UCSD-AML1 (cell line): ENCODE measurements at regions not wholly inside any gene's neighbourhood (a gene's known extent, or its start where the extent isn't known, plus 50 kb on each side); places are given as distances from the start of the nearest gene placed in this dataset.
"Not testable (repeated sequence)": the region's sequence is repeated elsewhere in the genome, so short reads cannot be mapped to it uniquely, and the experiment has no call there.

Experiments used
- DNase-seq: peaks from one replicate; lab custom pipeline; 2025; ENCODE audit not compliant: unreplicated experiment; lab: John Stamatoyannopoulos, UW

DNA sequence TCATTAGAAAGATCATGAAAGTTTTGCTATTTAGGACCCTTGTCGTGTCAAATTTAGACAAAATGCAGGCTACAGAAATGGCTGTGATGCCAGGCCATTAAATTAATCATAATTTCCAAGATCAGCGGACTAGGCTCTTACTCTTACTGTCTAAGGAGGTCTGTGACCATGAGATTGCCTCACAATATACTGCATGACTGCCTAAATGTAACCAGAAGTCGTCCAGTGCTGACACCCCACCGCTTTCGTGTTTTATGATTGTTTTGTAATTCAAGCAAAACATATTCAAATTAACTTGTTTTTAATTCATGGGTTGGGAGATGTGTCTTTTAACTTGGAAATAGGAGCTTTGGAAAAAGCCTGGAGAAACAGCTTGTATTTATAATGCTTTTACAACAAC lies 947.5 kb downstream of the BRINP3 start:
- DNase-seq: no peak

DNA sequence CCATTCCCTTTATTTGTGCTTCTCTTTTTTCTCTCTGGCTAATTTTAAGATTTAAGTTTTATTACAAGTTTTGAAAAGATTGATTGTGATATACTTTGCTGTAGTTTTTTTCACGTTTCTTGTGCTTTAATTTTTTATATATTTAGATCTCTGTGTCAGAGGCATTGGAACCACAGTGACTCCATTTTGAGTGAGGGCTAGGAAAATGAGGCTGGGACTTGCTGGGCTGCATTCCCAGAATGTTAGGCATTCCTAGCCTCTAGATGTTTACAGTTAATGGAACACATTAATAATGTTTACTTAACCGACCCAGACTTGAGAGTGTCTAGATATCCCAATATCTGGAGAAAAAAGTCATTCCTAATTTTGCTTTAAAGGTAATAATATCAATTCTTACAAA lies 939.4 kb downstream of the BRINP3 start:
- DNase-seq: no peak

DNA sequence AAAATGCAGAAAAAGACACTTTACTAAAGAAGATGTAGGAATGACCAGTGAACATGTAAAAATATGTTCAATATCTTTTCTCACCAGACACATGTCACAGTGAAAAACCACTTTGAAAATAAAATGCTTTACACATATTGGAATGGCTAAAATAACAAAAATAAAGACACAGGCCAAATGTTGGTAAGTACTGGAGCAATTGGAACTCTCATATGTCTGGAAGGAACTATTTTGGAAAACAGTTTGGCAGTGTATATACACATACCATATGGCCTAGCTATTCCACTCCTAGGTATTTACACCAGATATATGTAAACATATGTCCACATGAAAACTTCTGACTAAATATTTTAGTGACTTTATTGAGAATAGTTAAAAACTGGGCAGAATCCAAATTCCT lies 927.2 kb downstream of the BRINP3 start:
- no peak for DNase-seq

DNA sequence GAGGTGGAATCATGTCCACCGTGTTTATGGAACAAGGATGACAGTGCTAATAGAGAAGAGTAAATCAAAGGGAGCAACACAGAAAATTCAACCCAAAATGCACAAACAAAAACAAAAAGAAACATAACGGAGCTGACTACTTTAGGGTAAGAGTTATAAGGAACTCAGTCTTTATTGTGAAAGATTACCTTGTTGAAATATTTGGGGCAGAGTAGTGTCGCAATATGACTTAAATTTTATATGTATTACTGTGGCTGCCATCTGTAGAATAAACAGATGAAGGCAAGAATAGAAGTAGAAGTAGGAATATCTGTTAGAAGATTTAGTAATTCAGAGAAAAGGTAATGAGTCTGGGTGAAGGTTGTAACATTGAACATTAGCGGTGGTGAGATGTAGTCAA lies 913.9 kb downstream of the BRINP3 start:
- DNase-seq: no peak

DNA sequence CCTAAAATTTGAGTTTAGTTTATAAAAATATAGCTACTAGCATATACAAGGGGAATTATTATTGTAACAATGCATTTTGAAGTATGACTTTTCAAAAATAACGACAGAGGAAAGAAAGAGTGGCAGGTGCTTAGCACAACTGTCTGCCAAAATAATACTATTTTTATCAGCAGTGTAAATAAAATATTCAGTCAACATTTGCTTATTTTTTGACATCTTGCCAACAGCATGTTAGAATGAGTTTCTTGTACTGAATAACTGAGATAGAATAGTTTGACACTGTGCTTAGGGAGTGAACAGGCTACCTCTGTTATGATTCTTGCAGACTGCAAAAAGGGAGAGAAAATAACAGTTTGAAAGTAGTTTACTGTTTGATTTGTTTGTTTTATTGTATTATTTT lies 909.8 kb downstream of the BRINP3 start:
- DNase-seq: no peak

DNA sequence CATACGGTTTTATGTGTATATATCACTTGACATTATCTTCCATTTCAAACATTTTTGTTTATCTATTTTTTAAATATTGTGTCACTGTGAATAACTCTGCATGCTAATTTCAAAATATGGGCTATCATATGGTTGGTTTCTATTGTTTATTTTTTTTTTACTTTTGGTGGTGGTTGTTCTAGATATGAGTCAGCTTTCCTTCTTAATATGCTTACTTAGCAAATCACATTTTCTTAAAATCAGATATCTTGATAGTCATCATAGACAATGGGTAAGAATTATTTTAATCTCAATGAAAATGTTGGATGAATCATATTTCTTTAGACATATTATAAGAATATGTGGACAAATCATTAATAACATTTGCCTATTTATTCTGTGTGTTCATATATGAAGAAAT lies 881.5 kb downstream of the BRINP3 start:
- DNase-seq: no peak

DNA sequence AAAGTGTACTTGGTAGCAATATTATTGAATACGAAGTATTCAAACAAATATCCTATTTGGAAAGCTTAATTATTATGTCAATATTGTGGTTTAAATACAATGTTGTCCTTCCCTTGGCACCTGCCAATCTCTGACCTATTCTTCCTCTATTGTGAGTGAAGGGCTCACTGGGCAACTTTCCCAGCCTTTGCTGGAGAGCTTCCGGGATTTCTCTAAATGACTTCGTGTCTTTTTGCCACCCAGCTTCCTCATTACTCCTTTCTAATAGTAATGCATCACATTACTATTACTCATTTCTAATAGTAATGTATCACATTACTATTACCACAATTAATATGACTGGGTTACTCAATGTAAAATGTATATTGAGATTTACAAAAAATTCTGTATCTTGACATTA lies 880.6 kb downstream of the BRINP3 start:
- no peak for DNase-seq

DNA sequence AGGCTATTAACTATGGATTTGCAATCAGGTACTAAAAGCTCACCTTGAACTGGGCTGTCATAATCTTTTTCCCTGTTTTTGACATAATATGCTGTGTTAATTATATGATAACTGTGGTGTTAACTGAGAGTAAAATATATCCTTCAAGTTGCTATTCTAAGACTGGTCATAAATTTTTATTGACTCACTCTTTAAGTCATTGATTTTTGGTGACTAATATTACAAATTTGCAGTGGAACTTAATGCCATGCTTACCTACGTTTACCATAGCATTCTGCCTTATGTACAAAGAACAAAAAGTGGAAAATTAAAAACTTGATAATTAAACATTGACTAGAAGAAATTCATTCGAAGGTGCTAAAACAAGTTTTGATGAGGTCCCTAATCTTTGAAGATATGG lies 872.4 kb downstream of the BRINP3 start:
- no peak for DNase-seq

DNA sequence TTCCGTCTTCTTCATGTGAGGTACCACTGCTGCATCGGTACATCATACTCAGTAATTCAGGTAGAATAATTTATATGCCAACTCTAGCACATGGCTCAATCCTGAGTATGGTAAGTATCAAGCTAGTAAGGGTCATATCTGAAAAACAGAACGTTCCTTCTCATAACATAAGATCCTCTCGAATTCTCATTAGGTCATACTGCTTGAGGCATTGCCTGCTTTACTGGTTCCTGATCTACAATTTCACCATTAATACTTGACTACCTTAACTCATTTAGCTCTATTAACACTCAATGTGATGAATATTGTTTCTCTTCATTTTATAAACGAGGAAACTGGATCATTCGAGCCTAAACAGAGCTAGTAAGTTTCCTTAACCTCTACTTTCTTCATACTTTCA lies 871.6 kb downstream of the BRINP3 start:
- DNase-seq: no peak

DNA sequence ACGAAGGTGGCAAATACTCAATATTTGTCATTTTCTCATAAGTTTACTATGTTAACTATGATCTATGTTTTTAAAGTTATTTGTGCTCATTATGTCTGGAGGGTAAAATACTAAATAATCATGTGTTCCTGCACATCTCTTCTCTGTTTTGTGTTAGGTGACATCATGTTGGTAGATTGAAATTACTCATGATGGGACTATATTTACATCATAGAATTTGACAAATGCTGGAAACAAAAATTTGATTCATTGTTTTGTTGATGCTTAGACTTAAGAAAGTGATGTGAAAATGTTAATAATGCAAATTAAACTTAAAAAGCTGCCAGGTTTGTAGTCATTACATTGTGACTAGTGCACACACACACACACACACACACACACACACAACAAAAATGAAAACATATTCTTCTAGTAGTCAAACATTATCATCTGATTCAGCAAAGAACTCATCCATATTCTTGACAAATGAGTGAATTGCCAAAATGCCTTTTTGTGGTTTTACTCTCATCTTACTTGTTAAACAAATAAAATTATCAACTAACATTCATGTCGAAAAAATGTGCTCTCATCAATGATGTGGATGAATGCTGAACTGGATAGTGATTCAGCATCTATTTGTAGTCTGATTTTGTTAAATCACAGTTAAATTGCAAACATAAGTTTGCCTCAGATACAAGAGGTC lies 870.7 kb downstream of the BRINP3 start:
- DNase-seq: no peak

DNA sequence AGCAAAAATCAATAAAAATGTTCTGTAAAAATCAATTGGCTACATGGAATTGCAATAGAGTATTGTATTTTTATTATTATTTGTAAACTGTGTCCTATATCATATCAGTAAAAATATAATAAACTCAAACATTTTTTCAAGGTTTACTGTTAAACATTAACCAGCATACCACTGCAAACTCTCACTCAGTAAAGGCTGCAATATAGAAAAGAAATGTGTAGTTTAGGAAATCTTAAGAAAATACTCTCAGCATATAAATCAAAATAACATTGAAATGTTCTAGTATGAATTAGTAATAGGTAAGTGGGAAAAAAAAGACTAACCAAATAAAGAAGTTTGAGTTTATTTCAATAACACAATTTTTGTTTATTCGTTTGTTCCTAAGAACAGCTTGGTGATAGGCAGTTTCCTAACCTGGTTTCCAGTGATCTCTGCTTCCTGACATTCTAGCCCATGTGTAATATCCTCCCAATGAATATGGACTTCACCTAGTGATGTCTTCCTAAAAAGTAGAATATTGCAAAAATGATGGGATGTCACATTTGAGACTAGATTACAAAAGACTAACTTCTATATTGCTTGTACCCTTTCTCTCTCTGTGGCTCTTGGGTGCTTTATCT lies 870.1 kb downstream of the BRINP3 start:
- no peak for DNase-seq

DNA sequence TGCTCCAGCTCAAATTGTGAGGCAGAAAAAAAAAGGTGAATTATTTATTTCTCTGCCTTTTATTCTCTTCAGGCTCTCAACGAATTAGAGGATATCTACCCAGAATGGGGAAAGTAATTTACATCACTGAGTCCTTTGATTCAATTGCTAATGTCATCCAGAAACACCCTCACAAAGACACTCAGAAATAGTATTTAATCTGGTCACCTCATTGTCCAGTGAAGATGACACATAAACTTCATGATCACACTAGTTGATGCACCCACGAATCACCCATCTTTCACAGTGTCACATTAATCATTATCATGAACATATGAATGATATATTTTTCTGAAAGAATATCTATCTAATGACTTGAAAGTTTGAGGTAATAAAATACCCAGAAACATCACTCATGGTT lies 868.5 kb downstream of the BRINP3 start:
- no peak for DNase-seq

DNA sequence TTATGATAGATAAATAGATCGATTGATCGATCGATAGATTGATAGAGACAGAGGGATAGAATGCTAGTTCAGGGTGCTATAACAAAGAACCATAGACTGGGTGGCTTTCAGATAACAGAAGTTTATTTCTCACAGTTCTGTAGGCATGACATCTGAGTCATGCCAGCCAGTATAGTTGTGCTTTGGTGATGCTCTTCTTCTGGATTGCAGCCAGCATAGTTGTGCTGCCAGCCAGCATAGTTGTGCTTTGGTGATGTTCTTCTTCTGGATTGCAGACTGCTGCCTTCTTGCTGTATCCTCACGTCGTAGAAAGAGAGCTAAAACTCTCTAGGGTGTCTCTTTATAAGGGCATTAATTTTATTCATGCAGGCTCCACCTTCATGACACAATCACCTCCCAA lies 860.8 kb downstream of the BRINP3 start:
- no peak for DNase-seq

DNA sequence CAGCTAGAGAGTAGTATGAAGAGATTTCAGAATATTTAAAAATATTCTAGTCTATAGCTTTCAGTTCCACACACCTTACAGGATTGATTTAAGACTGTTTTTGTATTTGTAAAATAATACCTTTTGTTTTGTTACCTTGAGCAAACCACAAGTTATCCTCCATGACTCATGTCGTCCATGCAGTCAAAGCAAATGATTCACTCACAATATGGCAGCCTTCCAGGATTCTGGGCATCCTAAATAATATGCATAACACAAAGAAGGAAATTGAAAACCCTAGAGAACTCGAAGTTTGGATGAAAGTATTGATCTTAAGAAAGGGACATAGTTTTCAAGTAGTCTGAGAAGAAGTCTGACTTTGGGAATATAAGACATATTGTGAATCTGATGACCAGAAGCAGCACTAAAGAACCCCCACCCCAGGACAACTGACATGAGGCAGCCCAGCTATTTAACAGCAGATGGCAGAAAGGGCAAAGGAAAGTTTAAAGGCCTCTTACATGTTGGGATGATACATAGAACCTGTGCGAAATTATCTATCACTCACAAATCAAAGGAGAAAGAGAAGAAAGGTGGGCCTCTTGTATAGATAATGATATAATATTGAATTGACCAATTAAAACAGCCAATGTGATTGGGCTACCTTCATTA lies 857.9 kb downstream of the BRINP3 start:
- DNase-seq: no peak

DNA sequence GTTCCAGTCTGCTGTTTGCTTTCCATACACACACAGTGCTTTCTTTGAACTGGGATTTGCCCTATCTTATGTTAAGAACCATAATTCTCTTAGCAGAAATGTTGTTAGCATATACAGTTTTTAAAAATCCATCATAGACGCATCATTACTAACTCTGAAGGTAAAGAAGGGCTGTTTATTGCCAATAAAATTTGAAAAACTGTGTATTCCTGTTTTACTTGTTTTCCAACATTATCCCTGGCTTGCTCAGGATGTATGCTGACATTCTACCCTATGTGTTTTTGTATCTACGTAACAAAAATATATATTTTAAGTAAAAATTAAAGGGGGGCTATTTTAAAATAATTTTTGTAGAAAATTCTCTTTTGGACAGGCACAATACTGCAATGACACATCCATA lies 857.2 kb downstream of the BRINP3 start:
- no peak for DNase-seq

DNA sequence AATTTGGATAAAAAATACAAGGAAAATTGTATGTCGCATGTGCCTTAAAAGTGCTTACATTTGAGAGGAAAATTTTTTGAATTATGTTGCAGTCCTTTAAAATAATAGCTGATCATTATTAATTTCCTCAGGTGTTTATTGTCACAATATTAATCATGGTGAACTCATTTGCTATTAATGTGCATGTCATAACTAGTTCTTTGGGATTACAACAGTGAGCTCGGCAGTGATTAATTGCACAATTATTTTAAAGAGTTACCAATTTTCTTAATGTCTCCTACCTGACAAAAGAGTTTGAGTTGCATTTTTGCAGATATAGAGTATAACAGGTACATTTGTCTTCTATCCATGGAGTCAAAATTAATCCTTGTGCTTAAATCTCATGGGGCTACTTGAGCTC lies 854.3 kb downstream of the BRINP3 start:
- DNase-seq: no peak

DNA sequence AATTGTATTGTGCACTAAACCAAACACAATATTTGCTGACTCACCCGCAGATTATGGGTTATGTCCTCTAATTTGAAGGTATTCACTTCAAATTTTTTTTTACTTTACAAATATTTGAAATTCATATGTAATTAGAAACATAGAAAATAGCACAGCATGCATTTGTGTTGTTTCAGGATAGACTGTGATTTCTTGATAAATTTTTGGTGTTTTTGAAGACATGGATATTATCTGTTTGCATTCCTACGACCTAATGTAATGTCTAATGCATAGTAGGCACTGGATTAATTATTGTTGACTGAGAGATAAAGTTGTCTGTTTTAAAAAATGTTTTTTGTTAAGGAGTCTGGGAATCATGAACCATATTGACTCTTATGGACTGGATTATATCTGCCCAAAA lies 850.2 kb downstream of the BRINP3 start:
- DNase-seq: no peak

DNA sequence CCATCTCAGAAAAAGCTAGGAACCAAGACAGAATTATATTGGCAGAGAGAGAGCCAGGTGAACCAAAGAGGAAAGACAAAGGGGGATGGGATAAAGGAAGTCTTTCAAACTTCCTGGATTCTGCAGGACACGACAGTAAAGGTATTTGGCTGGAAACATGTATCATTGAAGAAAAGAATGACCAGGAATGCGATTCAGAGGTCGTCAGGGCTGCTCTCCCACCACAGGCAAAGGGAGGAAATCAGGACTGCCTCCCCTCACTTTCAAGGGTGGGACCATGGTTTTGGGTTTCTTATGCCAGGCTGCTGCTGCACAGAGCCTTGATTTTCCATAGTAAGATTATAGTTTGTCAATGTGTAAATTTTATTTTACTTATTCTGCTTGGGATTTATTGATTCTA lies 848.8 kb downstream of the BRINP3 start:
- DNase-seq: no peak

DNA sequence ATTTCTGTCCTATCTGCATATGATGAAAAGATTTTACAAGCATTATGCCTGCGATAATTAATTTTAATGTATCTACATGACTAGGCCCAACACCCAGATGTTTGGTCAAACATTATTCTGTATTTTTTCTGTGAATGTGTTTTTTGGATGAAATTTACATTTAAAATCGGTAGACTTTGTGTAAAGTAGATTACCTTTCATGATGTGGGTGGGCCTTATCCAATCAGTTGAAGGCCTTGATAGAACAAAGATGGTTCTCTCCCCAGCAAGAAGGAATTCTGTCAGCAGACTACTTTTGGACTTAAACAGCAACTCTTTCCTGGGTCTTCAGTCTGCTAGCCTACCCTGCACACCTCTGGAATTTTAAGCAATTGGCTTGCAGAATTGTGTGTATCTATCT lies 844.0 kb downstream of the BRINP3 start:
- DNase-seq: no peak

DNA sequence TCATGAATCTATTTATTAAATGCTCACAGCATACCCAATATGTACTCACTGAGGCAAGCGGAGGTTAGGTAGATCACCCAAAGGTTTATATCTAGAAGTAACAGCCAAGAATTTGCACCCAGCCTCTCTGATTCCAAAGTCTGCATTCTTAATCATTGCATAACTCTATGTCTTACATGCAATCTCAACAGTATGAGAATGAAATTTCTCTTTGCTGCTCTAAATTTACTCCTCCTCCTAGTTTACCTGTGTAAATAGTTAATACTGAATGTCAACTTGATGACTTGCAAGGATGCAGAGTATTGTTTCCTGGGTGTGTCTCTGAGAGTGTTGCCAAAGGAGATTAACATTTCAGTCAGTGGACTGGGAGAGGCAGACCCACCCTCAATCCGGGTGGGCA lies 840.6 kb downstream of the BRINP3 start:
- DNase-seq: no peak

DNA sequence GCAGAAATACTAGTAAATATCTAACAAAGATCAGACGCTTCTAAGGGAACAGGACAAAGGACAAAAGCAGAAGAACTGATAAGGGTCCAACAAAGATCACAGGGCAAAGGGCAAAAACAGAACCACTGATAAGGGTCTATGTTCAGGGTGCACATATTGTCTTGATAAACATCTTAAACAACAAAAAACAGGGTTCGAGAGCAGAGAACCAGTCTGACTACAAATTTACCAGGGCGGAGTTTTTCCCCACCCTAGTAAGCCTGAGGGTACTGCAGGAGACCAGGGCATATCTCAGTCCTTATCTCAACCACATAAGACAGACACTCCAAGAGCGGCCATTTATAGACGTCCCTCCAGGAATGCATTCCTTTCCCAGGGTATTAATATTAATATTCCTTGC lies 833.5 kb downstream of the BRINP3 start:
- DNase-seq: not testable (repeated sequence)

DNA sequence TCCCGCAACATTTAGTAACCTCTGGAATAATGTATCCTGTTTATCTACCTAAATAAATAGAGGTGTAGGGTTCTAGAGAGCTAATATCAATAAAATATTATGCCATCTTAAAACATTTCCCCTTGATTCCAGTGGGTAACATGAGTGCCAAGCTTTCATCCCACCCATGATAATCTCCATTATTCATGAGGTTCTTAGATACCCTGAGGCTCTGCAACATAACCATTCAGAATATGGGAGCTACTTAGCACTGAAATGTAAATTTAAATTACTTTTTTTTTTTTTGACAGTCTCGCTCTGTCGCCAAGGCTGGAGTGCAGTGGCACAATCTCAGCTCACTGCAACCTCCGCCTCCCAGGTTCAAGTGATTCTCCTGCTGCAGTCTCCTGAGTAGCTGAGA lies 832.7 kb downstream of the BRINP3 start:
- DNase-seq: no peak

DNA sequence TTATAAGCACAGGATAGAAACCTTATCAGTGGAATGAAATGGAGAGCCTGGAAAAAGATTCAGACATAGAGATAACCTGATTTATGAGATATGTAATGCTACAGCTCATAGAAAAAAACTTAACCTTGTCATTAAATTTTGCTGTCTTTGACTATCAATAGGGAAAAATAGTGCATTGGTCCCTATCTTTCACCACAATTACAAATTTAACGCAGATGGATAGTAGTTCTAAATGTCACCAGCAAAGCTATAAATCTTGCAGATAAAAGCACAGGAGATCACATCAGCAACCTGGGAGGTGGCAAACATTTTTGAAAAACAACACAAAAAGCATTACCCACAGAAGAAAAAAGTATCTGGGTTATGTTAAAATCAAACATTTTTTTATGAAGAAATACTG lies 831.6 kb downstream of the BRINP3 start:
- DNase-seq: no peak
